HG03175 (cell line): ENCODE measurements at regions not wholly inside any gene's neighbourhood (a gene's known extent, or its start where the extent isn't known, plus 50 kb on each side); places are given as distances from the start of the nearest gene placed in this dataset.
"Not testable (repeated sequence)": the region's sequence is repeated elsewhere in the genome, so short reads cannot be mapped to it uniquely, and the experiment has no call there.

Experiments
- ATAC-seq: cut with Tn5 transposase; IDR thresholded peaks from one replicate; pipeline ENCODE4 v1.9.1; 2021; ENCODE audit warnings: mild to moderate bottlenecking, moderate library complexity; ENCODE audit not compliant: unreplicated experiment

DNA sequence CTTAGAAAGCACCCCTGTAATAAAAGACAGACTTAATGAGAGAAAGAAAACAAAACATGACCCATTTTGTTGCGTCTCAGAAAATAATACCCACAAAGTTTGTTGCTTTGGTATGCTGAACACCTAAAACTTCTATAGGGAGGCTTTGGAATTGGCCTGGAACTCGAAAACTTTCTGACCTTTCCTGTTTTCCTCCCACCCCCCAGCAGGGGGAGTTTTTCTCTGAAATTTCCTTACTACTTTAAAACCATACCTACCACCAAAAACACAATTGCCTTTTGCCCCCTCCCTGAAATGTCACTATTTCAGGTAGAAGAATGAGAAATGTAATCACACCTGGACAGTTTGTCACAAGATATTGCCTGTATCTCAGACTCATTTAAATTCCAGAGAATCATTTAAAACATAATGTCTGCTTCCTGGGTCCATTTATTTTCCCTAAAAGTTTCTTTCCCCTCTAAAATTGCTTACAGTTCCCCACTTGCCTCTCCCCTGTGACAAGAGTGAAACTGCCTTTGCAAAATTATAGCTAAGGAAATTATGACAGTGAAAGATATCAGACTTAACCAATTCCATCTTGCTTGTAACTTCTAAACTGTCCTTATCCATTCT is 2700.2 kb downstream of the PCDH9 start:
- no peak for ATAC-seq

DNA sequence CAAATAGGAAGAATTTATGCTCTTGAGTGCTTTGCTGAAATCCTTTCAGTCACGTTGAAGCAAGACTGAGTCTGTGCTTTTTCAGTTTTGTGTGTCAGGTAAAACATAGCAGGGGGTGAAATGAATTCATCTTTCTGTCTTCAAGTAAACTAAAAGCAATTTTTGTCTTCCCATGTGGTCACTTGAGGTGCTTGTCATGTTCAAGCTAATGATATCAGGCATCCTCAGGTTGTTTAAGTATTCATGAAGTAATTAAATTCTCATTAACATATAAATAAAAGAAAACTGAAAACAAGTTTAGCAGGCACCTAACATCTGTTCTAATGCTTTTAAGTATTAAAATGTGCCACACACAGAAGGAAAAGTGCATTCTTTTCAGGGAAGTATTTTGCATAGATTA is 2701.3 kb downstream of the PCDH9 start:
- no peak for ATAC-seq

DNA sequence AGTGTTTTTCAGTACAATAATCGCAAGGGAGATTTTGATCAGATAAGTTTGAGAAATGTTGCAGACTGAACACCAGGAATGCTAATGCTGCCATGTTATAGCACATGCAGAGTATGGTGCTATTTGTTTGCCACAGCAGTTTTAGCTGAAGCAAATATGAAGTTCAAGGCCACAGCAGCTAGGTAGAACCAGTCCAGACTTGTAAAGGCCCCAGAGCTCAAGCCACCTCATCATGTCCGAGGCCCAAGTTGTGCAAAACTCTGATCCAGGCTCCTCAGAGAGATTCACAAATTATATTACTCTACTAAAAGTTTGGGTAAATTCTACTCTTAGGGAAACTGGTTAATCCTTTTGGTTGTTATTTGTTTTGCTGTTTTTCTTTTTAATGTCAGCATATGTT is 2702.6 kb downstream of the PCDH9 start:
- no peak for ATAC-seq

DNA sequence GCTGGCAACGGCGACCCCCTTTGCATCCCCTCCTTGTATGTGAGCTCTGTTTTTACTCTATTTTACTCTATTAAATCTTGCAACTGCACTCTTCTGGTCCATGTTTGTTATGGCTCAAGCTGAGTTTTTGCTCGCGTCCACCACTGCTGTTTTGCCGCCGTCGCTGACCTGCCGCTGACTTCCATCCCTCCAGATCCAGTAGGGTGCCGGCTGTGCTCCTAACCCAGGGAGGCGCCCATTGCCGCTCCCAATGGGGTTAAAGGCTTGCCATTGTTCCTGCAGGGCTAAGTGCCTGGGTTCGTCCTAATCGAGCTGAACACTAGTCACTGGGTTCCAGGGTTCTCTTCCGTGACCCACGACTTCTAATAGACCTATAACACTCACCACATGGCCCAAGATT is 2704.4 kb downstream of the PCDH9 start:
- no peak for ATAC-seq

DNA sequence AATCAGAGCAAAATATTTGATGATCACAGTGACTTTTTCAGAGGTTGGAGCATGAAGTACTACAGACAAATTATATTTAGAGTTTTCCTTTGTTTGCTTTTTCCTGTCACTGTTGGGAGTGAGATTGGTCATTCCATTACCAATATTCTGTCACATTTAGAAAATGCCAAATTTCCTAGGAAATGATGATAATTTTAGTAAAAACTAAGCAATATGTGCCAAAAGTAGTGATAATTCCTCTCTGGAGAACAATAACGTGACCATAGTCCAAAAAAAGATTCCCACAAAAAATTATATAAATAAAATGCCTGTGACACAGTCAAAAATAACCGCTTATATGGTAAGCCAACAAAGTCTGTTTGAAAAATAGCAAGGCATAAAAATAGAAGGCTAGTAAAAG is 2719.4 kb downstream of the PCDH9 start:
- no peak for ATAC-seq

DNA sequence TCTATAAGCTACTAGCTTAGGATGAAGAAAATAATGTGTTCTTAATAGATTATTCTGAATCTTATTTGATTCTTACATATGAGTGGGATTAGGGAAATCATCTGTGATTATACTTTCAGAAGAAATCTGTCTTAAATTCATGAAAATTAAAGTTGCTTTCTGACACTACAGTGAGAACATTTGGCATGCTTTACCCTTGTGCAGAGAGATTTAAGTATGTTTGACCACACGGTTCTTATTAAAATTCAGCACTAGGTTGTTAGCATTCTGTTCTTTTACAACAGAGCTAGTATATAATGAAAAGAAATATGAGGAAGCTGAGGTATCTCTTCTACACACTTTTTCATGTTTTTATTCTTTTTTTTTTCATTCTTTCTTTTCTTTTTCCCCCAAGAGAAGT is 2723.9 kb downstream of the PCDH9 start:
- ATAC-seq: no peak

DNA sequence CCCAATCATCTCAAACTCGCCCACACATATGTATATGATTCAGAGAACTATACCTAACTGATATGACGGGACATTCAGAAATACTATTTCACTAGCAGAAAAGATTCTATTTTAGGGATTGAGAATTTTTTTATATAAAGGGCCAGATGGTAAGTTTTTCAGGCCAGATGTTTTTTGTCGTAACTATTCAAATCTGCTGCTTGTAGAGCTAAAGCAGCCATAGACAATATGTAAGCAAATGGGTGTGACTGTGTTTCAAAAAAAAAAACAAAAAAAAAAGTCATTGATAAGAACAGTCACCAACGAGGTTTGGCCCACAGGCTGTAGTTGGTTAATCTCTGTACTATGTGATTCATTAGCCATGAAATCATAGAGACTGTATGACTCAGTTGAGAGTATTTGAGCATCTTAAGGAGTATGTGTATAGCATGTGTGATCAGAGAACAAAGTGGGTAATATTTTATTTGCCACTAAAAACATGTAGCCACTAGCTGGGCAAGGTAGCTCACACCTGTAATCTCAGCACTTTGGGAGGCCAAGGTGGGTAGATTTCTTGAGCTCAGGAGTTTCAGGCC is 2724.7 kb downstream of the PCDH9 start:
- ATAC-seq: no peak

DNA sequence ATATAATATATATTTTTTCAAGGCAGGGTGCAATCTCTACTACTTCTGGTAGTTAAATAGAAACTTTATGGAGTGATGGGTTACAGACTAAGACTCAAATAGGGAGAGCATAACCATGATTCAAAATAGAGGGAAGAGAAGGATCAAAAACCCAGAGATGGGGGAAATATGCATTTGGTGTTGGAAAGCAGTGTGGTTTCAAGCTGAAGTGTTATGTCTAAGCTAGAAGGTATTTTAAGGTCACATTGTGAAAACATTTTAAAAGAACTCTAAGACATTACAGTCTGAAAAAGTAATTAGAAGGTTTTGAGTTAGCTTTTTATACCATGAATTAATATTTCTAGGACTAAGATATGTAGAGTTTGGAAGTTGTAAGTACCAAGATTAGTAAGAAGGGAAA is 2741.4 kb downstream of the PCDH9 start:
- ATAC-seq: no peak

DNA sequence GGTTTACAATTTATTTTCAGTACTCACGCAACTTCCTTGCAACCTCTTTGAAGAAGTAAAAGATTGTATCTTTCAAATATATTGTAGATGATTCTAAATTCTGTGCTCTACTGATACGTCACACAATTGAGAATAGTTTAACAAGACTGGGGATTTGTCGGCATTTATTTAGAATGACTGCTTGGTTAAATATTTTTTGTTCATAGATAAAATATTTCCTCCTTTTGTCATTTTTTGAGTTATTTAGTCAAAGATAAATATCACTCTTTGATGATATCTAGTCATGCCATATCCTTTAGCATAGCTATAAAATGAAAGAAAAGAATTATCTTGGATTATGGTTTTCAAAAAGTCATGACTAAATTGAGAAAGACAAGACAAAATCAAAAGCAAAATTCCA is 2747.8 kb downstream of the PCDH9 start:
- no peak for ATAC-seq

DNA sequence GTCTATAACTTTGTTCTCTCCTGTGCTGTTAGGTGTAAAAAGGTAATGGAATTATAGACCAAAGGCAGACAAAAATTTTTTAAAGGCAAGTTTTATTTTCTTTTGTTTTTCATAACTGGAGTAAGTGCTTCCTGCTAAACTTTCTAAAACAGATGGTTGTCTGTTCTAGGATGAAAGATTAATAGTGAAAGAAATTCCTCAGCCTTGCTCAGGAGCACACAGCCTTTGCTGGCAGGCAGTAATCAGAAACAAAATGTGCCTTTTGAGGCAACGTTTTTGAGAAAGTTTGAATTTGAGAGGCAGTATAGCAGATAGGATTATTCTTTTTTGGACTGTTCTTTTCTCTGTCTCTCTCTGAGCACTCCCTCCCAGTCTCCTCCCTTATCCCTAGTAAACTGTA is 2749.5 kb downstream of the PCDH9 start:
- ATAC-seq: no peak

DNA sequence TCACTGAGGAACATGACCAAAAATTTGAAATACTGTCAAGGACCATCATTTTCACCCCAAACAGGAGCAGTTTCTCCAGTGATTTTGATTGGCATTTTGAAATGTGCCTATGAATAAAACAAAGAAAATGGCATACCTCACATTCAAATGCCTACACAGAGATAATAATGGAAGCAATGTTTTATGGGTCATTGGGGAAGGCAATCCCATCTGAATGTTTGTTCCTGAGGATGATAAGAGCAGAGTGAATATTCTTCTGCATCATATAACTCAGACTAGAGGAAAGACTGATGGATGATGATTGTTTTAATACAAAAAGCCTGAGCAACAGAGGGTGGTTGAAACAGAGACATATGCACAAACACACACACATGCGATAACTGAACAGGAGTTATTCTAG is 2749.9 kb downstream of the PCDH9 start:
- ATAC-seq: no peak

DNA sequence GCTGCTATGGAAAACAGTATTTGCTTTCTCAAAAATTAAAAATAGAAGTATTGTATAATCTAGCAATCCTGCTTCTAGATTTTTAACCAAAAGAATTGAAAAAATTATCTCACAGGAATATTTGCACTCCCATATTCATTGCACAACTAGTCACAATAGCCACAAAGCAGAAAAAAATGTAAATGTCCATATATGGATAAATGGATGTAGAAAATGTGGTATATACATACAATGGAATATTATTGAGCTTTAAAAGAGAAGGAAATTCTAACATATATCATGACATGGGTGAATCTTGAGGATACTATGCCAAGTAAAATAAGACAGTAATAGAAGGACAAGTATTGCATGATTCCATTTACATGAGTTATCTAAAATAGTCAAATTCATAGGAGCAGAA is 2753.0 kb downstream of the PCDH9 start:
- ATAC-seq: no peak

DNA sequence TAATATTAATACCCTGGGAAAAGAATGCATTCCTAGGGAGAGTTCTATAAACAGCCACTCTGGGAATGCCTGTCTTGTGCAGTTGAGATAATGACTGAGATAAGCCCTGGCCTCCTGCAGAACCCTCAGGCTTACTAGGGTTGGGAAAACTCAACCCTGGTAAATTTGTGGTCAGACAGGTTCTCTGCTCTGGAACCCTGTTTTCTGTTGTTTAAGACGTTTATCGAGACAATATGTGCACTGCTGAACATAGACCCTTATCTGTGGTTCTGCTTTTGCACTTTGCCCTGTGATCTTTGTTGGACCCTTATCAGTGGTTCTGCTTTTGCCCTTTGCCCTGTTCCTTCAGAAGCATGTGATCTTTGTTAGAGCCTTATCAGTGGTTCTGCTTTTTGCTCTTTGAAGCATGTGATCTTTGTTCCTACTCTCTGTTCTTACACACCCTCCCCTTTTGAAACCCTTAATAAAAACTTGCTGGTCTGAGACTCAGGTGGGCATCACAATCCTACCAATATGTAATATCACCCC is 2754.0 kb downstream of the PCDH9 start:
- not testable (repeated sequence) for ATAC-seq

DNA sequence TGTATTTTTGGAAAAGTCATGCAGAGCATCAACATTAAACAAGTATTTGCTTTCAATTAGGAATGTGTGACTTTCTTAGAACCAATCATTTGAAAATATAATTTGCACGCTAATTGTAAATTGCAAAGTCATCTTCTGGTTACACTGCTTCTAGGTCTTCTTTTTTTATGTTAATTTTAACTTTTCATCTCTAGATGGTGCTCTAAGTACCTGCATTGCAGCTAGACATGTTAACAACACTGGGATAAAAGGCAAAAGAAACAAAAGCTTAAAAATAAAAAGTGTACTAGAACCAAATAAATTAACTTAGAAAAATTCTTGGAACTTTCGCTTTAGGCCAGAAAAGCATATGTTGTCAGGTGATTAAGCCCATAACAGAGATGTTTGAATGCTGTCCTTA is 2758.2 kb downstream of the PCDH9 start:
- no peak for ATAC-seq

DNA sequence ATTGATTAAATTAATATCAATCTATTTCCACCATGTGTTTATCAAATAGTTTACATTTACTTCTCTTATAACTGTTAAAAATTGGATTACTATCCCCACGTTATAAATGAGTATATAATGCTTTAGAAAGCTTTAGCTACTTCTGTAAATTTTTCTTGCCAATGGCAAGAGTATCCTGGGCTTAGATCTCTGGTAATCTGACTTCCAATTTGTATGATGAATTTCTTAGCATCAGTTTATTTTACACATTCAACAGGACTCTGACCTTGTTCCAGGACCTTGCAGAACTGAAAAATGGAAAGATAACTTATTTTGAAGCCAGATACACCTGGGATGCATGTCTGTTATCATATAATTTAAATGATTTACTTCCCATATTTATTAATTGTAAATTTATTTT is 2759.4 kb downstream of the PCDH9 start:
- no peak for ATAC-seq

DNA sequence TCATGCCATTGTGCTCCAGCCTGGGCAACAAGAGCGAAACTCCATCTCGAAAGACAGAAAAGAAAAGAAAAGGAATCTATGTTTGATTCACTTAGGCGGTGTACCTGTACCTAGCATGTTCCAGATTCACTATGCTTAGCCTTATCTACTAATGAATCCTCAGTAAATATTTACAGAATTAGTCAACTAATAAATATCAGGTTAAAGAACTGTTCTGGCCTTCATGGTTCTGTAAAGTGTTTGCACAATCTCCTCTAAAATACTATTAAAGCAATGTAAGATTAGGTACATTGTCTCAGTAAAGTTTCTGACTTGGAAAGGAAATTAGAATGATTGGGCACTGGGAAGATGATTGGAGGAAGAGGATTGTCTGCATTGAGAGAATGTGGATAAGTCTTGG is 2770.4 kb downstream of the PCDH9 start:
- ATAC-seq: no peak

DNA sequence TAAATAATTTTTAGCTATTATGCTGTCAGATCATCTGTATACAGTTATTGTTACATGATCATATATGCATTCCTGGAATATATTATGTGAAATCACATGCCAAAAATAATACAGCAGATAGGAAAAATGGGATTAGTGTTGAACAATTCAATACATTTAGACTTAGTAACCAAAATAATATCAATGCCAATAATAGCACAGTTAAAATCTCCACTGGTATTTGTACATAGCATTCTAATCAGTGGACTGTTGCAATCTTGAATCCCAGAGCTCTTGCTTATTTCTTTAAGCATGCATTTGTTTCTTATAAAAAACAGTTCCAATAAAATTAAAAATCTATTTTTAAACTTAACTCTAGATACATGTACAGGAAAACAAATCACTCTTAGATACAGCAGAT is 2772.2 kb downstream of the PCDH9 start:
- ATAC-seq: no peak

DNA sequence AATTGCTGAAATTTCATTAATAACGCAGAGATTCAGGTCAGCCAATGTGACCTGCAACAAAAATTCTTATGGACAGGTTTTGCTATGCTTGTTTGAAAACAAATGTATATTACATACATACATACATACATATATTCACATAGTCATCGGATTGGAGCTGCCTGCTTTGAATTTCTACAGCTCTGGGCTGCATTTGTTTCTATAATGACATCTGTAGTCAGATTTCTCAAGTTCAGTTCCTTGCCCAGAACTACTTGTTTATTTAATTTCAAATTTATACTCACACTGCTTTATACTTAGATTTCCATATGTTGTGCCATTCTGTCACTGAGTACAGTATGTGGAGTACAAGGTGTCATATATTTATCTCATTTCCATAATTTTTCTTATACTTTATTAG is 2775.0 kb downstream of the PCDH9 start:
- ATAC-seq: no peak

DNA sequence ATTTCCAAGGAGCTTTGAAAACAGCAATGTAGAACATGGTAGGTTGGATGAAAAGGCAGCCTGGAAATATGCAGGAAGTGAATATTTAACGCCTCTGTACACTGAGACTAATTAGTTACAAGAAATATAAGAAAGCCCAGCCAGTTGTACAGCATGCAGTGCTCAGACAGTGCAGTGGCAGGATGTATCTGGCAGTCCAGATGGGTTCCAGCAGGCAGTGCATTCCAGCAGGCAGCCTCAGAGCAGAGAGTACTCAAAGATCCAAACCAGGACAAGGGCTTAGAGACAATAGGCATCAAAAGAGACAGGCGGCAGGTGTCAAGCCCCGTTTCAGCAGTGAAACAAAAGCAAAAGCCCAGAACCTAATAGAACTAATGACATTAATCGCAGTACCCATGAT is 2776.3 kb downstream of the PCDH9 start:
- ATAC-seq: no peak

DNA sequence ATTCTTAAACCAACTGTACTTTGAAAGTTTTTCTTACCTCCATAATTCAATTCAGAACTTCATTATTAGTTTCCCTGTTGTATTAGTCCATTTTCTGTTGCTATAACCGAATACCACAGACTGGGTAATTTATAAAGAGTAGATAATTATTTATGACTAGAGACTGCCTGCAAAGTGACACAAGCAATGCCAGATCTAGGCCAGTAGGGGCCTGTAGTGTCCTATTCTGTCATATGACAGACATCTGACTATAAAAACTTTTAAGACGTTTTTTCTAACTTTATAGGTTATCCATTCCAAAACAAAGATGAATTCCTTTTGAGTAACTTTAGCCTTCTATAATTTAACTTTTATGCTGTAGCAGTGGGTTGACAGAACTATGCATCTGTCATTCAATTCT is 2783.8 kb downstream of the PCDH9 start:
- ATAC-seq: no peak

DNA sequence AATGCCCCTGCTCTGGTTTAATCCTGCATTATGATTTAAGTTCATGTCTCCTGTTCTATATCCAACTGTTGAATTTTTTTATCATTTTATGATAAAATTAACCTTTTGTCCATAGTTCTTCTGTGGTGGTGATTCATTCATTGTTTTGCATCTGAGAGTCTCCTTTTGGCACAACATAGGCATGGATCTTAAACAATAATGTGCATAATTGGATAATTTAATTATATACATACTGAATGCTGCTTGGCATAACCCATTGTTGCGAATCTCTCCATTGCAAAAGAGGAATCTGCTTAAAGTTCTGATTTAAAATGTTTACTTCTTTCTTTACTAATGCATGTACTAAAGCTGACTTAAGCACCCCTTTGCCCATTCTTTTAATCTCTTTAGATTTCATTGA is 2788.4 kb downstream of the PCDH9 start:
- no peak for ATAC-seq

DNA sequence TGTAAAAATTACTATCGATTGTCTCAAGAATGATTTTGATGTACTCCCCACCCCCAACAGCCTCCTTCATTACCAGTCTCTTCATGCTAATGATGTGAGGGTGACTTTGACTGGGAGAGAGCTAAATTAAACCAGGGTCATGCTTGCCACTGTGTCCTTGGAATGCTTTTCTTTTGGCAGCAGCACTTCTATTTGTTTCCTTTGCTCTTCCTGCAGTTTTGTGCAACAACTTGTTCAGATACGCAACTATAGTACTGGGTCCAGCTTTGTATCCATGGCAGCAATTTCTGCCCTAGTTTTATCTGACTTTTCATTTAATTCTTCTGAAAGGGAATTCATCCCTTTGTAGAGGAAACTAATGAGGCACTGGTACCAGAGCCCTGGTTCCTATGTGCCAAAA is 2792.1 kb downstream of the PCDH9 start:
- no peak for ATAC-seq

DNA sequence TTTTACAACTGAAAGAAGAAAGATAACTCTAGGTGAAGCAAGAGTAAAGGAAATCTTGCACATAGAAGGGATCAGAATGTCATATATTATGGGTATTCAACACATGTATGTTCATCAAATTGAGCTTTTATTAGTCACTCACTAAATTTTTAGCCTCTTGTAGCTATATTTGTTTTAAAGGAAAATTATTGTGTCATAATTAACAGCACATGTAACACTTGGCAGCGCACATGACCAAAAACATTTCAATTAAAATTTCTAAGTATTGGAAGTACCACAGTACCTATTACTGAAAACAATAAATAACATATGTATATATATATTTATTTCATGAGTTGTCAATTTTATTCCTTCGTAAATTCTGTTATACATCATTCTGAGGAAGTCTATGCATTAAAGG is 2800.4 kb downstream of the PCDH9 start:
- ATAC-seq: no peak
